HL-60 (cell line): ENCODE measurements at regions not wholly inside any gene's neighbourhood (a gene's known extent, or its start where the extent isn't known, plus 50 kb on each side); places are given as distances from the start of the nearest gene placed in this dataset.

Experiments used
- DNase-seq, 2 experiments: peaks; one replicate each; pipeline ENCODE4 v3.0.0-alpha.2; 2010 to 2020; ENCODE audit warnings: low read depth in 1 of 2, low spot score in 1 of 2
- H3K27ac ChIP-seq: fragments of 250-450 bp; sonication (Bioruptor Pico); replicated peaks from 2 replicates; pipeline ENCODE4 v1.5.1; 2020; ENCODE audit warnings: mild to moderate bottlenecking, moderate library complexity
- H3K27me3 ChIP-seq: fragments of 250-450 bp; sonication (Bioruptor Pico); 2 replicates; pipeline ENCODE4 v1.5.1; 2021; ENCODE audit warnings: mild to moderate bottlenecking, moderate library complexity; ENCODE audit not compliant: insufficient read depth, poor library complexity, severe bottlenecking
- H3K4me3 ChIP-seq: replicated peaks from 2 replicates; pipeline ENCODE4 v1.5.1; 2011; ENCODE audit warnings: mild to moderate bottlenecking, control low read depth, low read length; ENCODE audit not compliant: insufficient read depth
- CTCF ChIP-seq: IDR thresholded peaks from one replicate; pipeline ENCODE4 v1.5.1; 2011; ENCODE audit warnings: low read length, control low read depth, inconsistent platforms; ENCODE audit not compliant: insufficient read depth
- GABPA ChIP-seq: IDR thresholded peaks from 2 replicates; pipeline ENCODE4 v1.6.1; 2012; ENCODE audit warnings: low read depth
- POLR2AphosphoS5 ChIP-seq: IDR thresholded peaks from 2 replicates; pipeline ENCODE4 v1.6.1; 2012; ENCODE audit warnings: low read depth
- REST ChIP-seq: IDR thresholded peaks from 2 replicates; pipeline ENCODE4 v1.6.1; 2012; ENCODE audit warnings: low read depth; ENCODE audit not compliant: insufficient replicate concordance
- SPI1 ChIP-seq: IDR thresholded peaks from 2 replicates; pipeline ENCODE4 v1.6.1; 2012; ENCODE audit warnings: low read depth, mild to moderate bottlenecking, borderline replicate concordance

- Histone ChIP-seq H3K27ac (no peak overlapping the region), H3K27me3 (no peaks in the 10 kb centered on the region), H3K4me3 (no peak overlapping the region)
- DNase-seq, result no peak
- no peak for TF ChIP-seq POLR2AphosphoS5
- no peak for TF ChIP-seq GABPA
- no peak for TF ChIP-seq CTCF
- no peak for TF ChIP-seq REST
- TF ChIP-seq SPI1, result no peak
Measured at GRCh38 chr13:57527114-57527735, 104.3 kb upstream of the PCDH17 start.

- Histone ChIP-seq H3K4me3 (no peak overlapping the region), H3K27ac (no peak overlapping the region), H3K27me3 (no peaks in the 10 kb centered on the region)
- DNase-seq, result no peak
- TF ChIP-seq REST (no peak), POLR2AphosphoS5 (no peak), GABPA (no peak), CTCF (no peak), SPI1 (no peak)
Measured at GRCh38 chr13:57531256-57531655, 100.3 kb upstream of the PCDH17 start.

GRCh38 chr13:57546942-57547341 lies 84.6 kb upstream of the PCDH17 start:
- TF ChIP-seq POLR2AphosphoS5, result no peak
- no peak for TF ChIP-seq CTCF
- no peak for TF ChIP-seq SPI1
- no peak for TF ChIP-seq REST
- no peak for TF ChIP-seq GABPA
- Histone ChIP-seq H3K27ac (no peak overlapping the region), H3K4me3 (no peak overlapping the region), H3K27me3 (no peaks in the 10 kb centered on the region)
- DNase-seq, result no peak
